HEK293 (cell line): ENCODE measurements at regions not wholly inside any gene's neighbourhood (a gene's known extent, or its start where the extent isn't known, plus 50 kb on each side); places are given as distances from the start of the nearest gene placed in this dataset.

Source experiments
- CTCF ChIA-PET: fragments of 350-600 bp; formaldehyde crosslinking; extraction: SDS; loops from one replicate; lab custom pipeline; 2021; ENCODE audit warnings: antibody characterized with exemption; lab: Yijun Ruan, JAX
- POLR2A ChIA-PET: fragments of 300-600 bp; formaldehyde crosslinking; extraction: SDS; loops from one replicate; lab custom pipeline; 2020; ENCODE audit warnings: antibody characterized with exemption, inconsistent platforms; lab: Yijun Ruan, JAX
- H3K27ac ChIP-seq: fragments of 200-500 bp; sonication (Bioruptor generic); 2 replicates; pipeline ENCODE4 v1.5.1; 2014; ENCODE audit warnings: low read depth, low read length, control low read depth, inconsistent platforms; ENCODE audit errors: extremely low read depth
- H3K36me3 ChIP-seq, 2 experiments: fragments of 200-500 bp in 1 of 2; sonication (Bioruptor generic) in 1 of 2; 1 replicate in 1 of 2; 2 replicates in 1 of 2; pipeline ENCODE4 v1.5.1; 2014 to 2017; ENCODE audit warnings: inconsistent platforms in 2 of 2, low read length in 2 of 2; ENCODE audit not compliant: control insufficient read depth in 2 of 2, insufficient read depth in 1 of 2
- H3K4me1 ChIP-seq: fragments of 200-500 bp; sonication (Bioruptor generic); 2 replicates; pipeline ENCODE4 v1.5.1; 2014; ENCODE audit warnings: mild to moderate bottlenecking, low read length, inconsistent platforms; ENCODE audit not compliant: control insufficient read depth, insufficient read depth
- H3K4me3 ChIP-seq: 2 replicates; pipeline ENCODE4 v1.5.1; 2011; ENCODE audit warnings: low read depth, mild to moderate bottlenecking, control low read depth, low read length, moderate library complexity
- H3K9me3 ChIP-seq: fragments of 200-500 bp; sonication (Bioruptor generic); 2 replicates; pipeline ENCODE4 v1.5.1; 2014; ENCODE audit warnings: low read depth, low read length, inconsistent platforms; ENCODE audit not compliant: control insufficient read depth, insufficient read depth
- BCL11B ChIP-seq: fragments of 450-650 bp; formaldehyde crosslinking; IDR thresholded peaks from 2 replicates; pipeline ENCODE4 v1.5.1; 2016; ENCODE audit warnings: low read depth, missing biosample characterization, missing genetic modification characterization
- EGR2 ChIP-seq: fragments of 450-650 bp; formaldehyde crosslinking; IDR thresholded peaks from 2 replicates; pipeline ENCODE4 v1.5.1; 2016; ENCODE audit warnings: low read depth, missing biosample characterization, missing genetic modification characterization
- GLI2 ChIP-seq: fragments of 450-650 bp; formaldehyde crosslinking; IDR thresholded peaks from 2 replicates; pipeline ENCODE4; 2017; ENCODE audit warnings: missing biosample characterization, missing genetic modification characterization, low read depth, borderline replicate concordance
- KLF16 ChIP-seq: fragments of 450-650 bp; formaldehyde crosslinking; IDR thresholded peaks from 2 replicates; pipeline ENCODE4 v1.5.1; 2017; ENCODE audit warnings: missing biosample characterization, missing genetic modification characterization
- RBAK ChIP-seq: fragments of 450-650 bp; formaldehyde crosslinking; IDR thresholded peaks from 2 replicates; pipeline ENCODE4 v1.5.1; 2016; ENCODE audit warnings: missing biosample characterization, missing genetic modification characterization
- SCRT2 ChIP-seq: fragments of 450-650 bp; formaldehyde crosslinking; IDR thresholded peaks from 2 replicates; pipeline ENCODE4 v1.5.1; 2016; ENCODE audit warnings: missing biosample characterization, missing genetic modification characterization
- WT1 ChIP-seq: fragments of 450-650 bp; formaldehyde crosslinking; IDR thresholded peaks from 2 replicates; pipeline ENCODE4 v1.5.1; 2016; ENCODE audit warnings: missing biosample characterization, missing genetic modification characterization
- ZFHX2 ChIP-seq: fragments of 450-650 bp; formaldehyde crosslinking; conservative IDR thresholded peaks from 2 replicates; pipeline ENCODE4 v1.5.1; 2016; ENCODE audit warnings: missing biosample characterization, missing genetic modification characterization
- ZFP41 ChIP-seq: fragments of 450-650 bp; formaldehyde crosslinking; IDR thresholded peaks from 2 replicates; pipeline ENCODE4 v1.5.1; 2016; ENCODE audit warnings: missing biosample characterization, missing genetic modification characterization, borderline replicate concordance
- ZNF10 ChIP-seq: fragments of 450-650 bp; formaldehyde crosslinking; IDR thresholded peaks from 2 replicates; pipeline ENCODE4 v1.5.1; 2017; ENCODE audit warnings: missing biosample characterization, missing genetic modification characterization
- ZNF132 ChIP-seq: fragments of 450-650 bp; formaldehyde crosslinking; IDR thresholded peaks from 2 replicates; pipeline ENCODE4 v1.5.1; 2017; ENCODE audit warnings: missing biosample characterization, missing genetic modification characterization, borderline replicate concordance
- ZNF175 ChIP-seq: fragments of 450-650 bp; formaldehyde crosslinking; IDR thresholded peaks from 2 replicates; pipeline ENCODE4 v1.5.1; 2016; ENCODE audit warnings: missing biosample characterization, missing genetic modification characterization
- ZNF426 ChIP-seq: fragments of 450-650 bp; formaldehyde crosslinking; IDR thresholded peaks from 2 replicates; pipeline ENCODE4 v1.5.1; 2017; ENCODE audit warnings: missing biosample characterization, missing genetic modification characterization, mild to moderate bottlenecking, inconsistent platforms, moderate library complexity
- ZNF514 ChIP-seq: fragments of 450-650 bp; formaldehyde crosslinking; IDR thresholded peaks from 2 replicates; pipeline ENCODE4 v1.5.1; 2016; ENCODE audit warnings: missing biosample characterization, missing genetic modification characterization
- ZNF560 ChIP-seq: fragments of 450-650 bp; formaldehyde crosslinking; IDR thresholded peaks from 2 replicates; pipeline ENCODE4 v1.5.1; 2017; ENCODE audit warnings: missing biosample characterization, missing genetic modification characterization, borderline replicate concordance
- ZNF670 ChIP-seq: fragments of 450-650 bp; formaldehyde crosslinking; IDR thresholded peaks from 2 replicates; pipeline ENCODE4 v1.5.1; 2016; ENCODE audit warnings: missing biosample characterization, missing genetic modification characterization, low read depth
- TF ChIP-seq, protein P1 (sequence below): fragments of 450-650 bp; formaldehyde crosslinking; IDR thresholded peaks from 2 replicates; pipeline ENCODE4 v1.5.1; 2016; ENCODE audit warnings: missing biosample characterization, missing genetic modification characterization, borderline replicate concordance

DNA sequence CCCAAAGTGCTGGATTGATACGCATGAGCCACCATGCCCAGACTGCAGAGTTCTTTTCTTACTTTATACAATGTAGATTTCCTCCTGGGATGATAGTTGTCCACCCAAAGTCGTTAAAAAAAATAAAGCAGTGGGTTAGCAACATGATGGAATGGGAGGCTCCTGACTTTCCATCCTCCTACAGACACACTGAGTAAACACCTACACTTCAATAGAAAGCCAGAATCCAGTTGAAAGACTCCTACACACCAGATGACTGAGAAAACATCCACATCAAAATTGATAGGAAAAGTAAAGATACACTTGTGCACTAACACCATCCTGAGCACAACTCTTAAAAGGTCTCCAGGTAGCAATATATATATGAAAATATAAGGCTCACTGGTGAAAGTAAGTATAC, 95.0 kb upstream of the TUT7 start:
- no peak for TF ChIP-seq ZNF670
- peak; percentile 80 for TF ChIP-seq EGR2
- TF ChIP-seq ZFHX2 (tag by site-specific recombination) = peak; percentile 68
- TF ChIP-seq, all 188 proteins: peak for 2
- CTCF ChIA-PET = interaction anchor here (0.9 kb wide), 1 partner anchor 16 kb away, joined by 3 read pairs; no protein-coding TSS in a partner anchor
- POLR2A ChIA-PET = no interaction called here
- Histone ChIP-seq H3K4me3 (no peak overlapping the region), H3K27ac (no peak overlapping the region), H3K4me1 (no peaks in the 10 kb centered on the region), H3K9me3 (no peaks in the 10 kb centered on the region), H3K36me3 (no peaks in the 10 kb centered on the region)

DNA sequence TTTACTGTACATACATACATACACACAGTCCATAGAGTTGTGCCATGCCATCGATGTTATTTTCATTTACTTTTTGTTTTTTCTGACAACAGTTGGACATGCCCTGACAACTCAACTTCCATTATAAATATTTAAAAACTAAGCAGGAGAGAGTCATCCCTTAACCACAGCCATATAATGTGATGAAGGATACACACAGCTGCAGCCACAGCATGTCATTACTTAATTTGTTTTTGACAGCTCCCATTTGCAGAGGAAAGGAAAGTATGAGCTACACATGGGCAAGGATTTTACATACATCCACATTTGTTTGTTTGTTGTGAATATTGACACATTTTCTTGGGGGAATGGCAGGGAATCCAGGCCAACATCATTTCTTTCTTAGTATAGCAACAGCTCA, 91.5 kb upstream of the TUT7 start:
- Histone ChIP-seq H3K27ac (no peak overlapping the region), H3K9me3 (no peaks in the 10 kb centered on the region), H3K4me3 (no peak overlapping the region), H3K36me3 (no peaks in the 10 kb centered on the region), H3K4me1 (no peaks in the 10 kb centered on the region)
- ChIA-PET POLR2A (no interaction called here), CTCF (interaction anchor here (0.6 to 1.5 kb wide), 3 partner anchors 11 to 897 kb away, joined by 3 to 7 read pairs (median 3); no protein-coding TSS in a partner anchor)
- TF ChIP-seq, protein P1, sequence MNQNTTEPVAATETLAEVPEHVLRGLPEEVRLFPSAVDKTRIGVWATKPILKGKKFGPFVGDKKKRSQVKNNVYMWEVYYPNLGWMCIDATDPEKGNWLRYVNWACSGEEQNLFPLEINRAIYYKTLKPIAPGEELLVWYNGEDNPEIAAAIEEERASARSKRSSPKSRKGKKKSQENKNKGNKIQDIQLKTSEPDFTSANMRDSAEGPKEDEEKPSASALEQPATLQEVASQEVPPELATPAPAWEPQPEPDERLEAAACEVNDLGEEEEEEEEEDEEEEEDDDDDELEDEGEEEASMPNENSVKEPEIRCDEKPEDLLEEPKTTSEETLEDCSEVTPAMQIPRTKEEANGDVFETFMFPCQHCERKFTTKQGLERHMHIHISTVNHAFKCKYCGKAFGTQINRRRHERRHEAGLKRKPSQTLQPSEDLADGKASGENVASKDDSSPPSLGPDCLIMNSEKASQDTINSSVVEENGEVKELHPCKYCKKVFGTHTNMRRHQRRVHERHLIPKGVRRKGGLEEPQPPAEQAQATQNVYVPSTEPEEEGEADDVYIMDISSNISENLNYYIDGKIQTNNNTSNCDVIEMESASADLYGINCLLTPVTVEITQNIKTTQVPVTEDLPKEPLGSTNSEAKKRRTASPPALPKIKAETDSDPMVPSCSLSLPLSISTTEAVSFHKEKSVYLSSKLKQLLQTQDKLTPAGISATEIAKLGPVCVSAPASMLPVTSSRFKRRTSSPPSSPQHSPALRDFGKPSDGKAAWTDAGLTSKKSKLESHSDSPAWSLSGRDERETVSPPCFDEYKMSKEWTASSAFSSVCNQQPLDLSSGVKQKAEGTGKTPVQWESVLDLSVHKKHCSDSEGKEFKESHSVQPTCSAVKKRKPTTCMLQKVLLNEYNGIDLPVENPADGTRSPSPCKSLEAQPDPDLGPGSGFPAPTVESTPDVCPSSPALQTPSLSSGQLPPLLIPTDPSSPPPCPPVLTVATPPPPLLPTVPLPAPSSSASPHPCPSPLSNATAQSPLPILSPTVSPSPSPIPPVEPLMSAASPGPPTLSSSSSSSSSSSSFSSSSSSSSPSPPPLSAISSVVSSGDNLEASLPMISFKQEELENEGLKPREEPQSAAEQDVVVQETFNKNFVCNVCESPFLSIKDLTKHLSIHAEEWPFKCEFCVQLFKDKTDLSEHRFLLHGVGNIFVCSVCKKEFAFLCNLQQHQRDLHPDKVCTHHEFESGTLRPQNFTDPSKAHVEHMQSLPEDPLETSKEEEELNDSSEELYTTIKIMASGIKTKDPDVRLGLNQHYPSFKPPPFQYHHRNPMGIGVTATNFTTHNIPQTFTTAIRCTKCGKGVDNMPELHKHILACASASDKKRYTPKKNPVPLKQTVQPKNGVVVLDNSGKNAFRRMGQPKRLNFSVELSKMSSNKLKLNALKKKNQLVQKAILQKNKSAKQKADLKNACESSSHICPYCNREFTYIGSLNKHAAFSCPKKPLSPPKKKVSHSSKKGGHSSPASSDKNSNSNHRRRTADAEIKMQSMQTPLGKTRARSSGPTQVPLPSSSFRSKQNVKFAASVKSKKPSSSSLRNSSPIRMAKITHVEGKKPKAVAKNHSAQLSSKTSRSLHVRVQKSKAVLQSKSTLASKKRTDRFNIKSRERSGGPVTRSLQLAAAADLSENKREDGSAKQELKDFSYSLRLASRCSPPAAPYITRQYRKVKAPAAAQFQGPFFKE = no peak
- TF ChIP-seq GLI2 (tag by site-specific recombination) = no peak
- TF ChIP-seq ZNF175 (tag by site-specific recombination) = no peak
- TF ChIP-seq ZFP41 (tag by site-specific recombination) = no peak
- TF ChIP-seq ZNF426 = no peak
- no peak for TF ChIP-seq KLF16 (tag by site-specific recombination)
- no peak for TF ChIP-seq ZNF514 (tag by site-specific recombination)
- TF ChIP-seq WT1 = peak; percentile 40; the same call in 1 of the 2 replicates

DNA sequence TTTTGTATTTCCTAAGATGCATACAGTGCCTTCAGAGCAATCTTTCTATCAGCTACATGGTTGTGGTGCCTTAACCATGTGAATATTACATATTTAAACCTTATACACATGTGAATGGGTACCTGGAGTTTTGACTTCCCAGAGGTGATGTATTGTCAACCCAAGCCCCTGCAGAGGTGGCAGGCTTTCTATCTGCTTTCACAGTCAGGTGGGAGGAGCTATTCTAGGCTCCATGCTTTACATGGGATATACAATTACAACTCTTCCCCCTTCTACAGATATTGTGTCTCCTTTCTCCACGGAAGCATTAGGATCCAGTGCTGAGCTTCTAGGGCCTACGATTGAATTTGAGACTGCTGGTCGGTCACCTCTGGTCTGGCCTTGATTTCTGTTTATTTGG, 89.8 kb upstream of the TUT7 start:
- TF ChIP-seq ZNF560 (tag by site-specific recombination) (no peak), RBAK (tag by site-specific recombination) (no peak), BCL11B (tag by site-specific recombination) (no peak), ZNF132 (tag by site-specific recombination) (no peak), ZNF10 (tag by site-specific recombination) (no peak), SCRT2 (no peak)
- ChIA-PET CTCF (interaction anchor here (0.7 to 1.5 kb wide), 3 partner anchors 9 to 423 kb away, joined by 3 to 5 read pairs (median 3); no protein-coding TSS in a partner anchor), POLR2A (no interaction called here)
- Histone ChIP-seq H3K4me3 (no peak overlapping the region), H3K27ac (no peak overlapping the region), H3K36me3 (no peaks in the 10 kb centered on the region), H3K4me1 (no peaks in the 10 kb centered on the region), H3K9me3 (no peaks in the 10 kb centered on the region)
